HG02798 (cell line): ENCODE measurements at regions not wholly inside any gene's neighbourhood (a gene's known extent, or its start where the extent isn't known, plus 50 kb on each side); places are given as distances from the start of the nearest gene placed in this dataset.

Source experiments
- ATAC-seq: cut with Tn5 transposase; IDR thresholded peaks from one replicate; pipeline ENCODE4 v1.9.1; 2021; ENCODE audit warnings: mild to moderate bottlenecking; ENCODE audit not compliant: unreplicated experiment, poor library complexity

DNA sequence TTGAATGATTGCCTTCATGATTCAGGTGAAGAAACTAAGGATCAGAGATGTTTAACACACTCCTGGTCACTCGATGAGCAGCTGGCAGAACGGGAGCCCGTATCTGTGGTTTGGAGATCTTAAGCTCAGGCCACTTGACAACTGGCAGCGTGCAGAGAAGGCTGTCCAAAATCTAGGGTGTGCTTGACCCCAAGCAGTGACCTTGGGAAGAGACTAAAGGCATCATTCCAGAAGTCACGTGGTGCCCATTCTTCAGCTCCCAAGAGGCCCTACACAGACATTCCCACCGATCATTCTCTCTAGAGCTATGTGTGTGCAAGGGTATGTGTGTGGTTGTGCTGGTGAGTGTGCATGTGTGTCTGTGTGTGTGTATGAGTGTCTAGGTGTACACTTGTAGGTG is 493.8 kb downstream of the TCERG1L start:
- ATAC-seq: no peak

- ATAC-seq: no peak
Measured at GRCh38 chr10:130820880-130821482, 490.5 kb downstream of the TCERG1L start.

DNA sequence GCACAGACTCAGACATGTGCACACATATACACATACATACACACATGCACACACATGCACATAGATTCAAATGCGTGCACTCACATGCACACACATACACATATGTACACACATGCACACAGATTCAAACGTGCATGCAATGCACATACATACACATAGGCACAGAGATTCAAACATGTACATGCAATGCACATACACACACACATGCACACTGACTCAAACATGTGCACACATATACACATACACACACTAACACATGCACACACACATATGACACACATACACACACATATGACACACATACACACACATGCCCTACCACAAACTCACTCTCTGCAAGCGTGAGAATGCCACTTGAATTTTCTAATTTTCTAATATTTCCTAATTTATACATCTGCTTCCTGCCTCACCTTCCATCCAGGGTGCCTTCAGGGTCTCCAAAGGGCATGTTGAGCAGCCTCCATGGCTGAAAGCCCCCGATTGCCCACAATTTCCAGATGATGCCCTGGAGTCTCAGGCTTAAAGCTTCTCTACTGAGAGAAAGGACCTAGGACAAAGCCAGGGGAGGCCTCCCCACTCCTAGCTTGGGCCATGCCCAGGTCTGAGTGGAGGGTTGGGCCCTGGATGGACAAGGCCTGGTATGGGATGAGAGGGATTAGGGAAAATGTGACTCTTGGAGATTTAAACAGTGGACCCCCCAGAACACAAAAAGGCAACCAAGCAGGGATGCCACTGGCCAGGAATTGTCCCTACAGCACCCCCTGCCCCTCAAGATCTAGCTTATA is 487.1 kb downstream of the TCERG1L start:
- ATAC-seq: no peak

DNA sequence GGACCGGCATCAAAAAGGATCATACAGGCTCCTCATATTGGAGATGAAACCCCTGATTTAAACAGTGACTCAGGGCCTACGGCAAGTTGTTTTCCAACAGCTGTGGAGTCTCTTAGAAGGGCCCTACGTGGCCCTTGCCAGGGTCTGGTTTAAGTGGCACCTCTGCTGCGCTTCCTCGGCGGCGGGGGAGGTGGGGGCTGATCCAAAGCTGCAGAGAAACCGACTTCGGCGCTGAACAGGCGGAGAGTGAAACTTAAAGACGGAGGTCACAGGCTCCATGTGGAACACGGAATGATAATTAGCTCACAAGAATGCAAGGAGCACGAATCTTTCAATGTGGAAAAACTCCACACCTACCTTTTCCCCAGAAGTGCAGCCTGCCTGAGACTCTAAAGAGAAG is 477.9 kb downstream of the TCERG1L start:
- ATAC-seq: no peak

- ATAC-seq: no peak
Measured at GRCh38 chr10:130834170-130834569, 477.4 kb downstream of the TCERG1L start.

DNA sequence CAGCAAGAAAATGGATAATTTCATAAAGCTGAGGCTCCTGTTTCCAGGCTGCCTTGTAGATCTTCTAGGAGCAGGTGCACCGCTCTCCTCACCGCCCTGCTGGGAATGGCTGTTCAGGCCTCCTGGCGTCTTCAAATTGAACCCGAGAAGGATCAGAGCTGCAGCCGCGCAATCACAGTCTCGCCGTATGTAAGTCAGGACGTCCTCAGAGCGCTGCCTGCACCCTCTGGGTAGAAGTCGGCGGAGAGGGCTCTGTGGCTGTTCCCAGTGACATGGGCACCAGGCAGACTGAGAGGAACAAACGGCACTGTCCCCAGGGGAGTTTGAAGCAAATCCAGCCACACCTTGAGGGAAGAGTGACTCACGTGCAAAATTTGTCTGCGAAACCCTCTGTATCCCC is 476.9 kb downstream of the TCERG1L start:
- ATAC-seq: no peak

GRCh38 chr10:130835068-130835467 is 476.5 kb downstream of the TCERG1L start:
- no peak for ATAC-seq

DNA sequence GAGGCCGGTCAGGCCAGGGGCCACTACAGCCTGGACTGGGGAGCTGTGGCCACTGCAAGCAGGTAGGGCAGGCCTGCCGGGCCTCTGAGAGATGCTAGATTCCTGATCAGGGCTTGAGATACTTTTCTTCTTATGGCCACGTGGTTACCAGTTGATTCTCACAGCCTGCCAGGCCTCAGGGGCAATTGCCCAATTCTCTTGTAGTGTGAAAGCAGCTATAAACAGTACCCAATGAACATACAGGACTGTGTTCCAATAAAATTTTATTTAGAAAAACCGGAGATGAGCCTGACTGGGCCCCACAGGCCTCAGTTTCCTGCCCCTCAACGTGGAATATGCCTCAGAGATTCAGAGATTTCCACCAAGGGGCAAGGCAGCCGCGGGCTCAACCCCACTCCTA is 475.2 kb downstream of the TCERG1L start:
- ATAC-seq: no peak

DNA sequence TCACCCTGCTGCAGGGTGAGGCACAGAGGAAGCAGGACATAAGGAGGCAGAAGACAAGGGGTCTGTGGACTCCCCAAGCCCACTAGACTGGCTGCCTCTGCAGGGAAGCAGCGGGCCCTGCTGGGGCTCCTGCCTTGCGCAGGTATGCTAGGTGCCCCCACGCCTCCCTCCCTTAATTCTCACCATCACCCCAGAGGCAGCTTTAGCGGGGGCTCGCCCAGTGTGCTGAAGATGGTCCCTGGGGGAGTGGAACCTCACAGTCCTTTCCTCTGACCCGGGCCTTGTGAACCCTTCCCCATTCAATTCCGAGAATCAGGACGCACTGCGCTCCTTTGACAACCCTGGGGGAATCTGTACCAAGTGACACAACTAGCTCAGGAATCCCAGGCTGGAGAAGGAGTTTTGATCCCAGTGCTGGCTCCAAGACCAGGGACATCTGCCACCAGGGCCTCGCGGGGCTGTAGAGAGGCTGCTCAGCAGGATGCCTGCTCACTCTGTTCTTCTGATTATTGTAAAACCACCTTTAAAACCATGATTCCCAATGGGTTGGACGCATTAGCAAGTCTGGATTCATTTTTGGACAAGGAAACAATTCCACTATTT is 468.4 kb downstream of the TCERG1L start:
- ATAC-seq: no peak

GRCh38 chr10:130844310-130844709 is 467.2 kb downstream of the TCERG1L start:
- ATAC-seq: no peak

GRCh38 chr10:130847170-130847569 is 464.4 kb downstream of the TCERG1L start:
- no peak for ATAC-seq

DNA sequence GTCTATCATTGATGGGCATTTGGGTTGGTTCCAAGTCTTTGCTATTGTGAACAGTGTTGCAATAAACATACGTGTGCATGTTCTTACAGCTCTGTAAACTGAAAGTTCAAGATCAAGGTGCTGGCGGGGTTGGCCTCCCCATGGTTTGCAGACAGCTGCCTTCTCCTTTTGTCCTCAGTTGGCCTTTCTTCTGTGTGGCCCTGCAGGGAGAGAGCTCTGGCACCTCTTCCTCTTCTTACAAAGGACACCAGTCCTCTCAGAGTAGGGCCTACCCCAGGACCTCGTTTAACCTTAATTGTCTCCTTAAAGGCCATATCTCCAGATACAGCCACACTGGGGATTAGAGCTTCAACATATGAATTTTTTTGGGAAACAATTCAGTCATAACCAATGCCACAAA is 462.7 kb downstream of the TCERG1L start:
- no peak for ATAC-seq

GRCh38 chr10:130854151-130854550 is 457.4 kb downstream of the TCERG1L start:
- ATAC-seq: no peak

- ATAC-seq: no peak
Measured at GRCh38 chr10:130857631-130858295, 453.8 kb downstream of the TCERG1L start.

GRCh38 chr10:130858626-130859025 is 452.9 kb downstream of the TCERG1L start:
- no peak for ATAC-seq

- ATAC-seq: no peak
Measured at GRCh38 chr10:130859427-130859826, 452.1 kb downstream of the TCERG1L start.

DNA sequence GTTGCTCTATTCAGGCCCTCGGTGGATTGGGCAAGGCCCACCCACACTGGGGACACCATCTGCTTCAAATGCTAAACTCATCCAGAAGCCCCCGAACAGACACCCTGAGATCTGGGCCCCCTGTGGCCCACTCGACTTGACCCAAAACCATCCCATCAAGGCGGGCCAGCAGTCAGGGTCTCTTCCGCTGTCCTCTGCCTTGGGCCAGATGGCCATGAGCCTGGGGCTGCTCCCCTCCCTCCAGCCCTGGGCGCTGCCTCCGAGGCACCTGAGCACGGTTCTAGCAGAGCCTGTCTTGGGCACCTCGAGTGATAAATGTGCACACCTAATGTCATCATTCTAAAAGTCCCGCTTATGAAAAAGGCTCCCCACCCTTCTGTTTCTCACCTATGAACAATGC is 449.4 kb downstream of the TCERG1L start:
- ATAC-seq: no peak

GRCh38 chr10:130862626-130863025 is 448.9 kb downstream of the TCERG1L start:
- ATAC-seq: no peak

- ATAC-seq: no peak
Measured at GRCh38 chr10:130863044-130863443, 448.5 kb downstream of the TCERG1L start.

GRCh38 chr10:130864961-130865818 is 446.3 kb downstream of the TCERG1L start:
- no peak for ATAC-seq
